Activated CD4-positive, alpha-beta T cell treated with anti-CD3 and anti-CD28 coated beads for 36 hours (primary cell): ENCODE measurements at regions not wholly inside any gene's neighbourhood (a gene's known extent, or its start where the extent isn't known, plus 50 kb on each side); places are given as distances from the start of the nearest gene placed in this dataset.
"Not testable (repeated sequence)": the region's sequence is repeated elsewhere in the genome, so short reads cannot be mapped to it uniquely, and the experiment has no call there.

Experiments used
- ATAC-seq: fragments of 200-7000 bp; cut with Tn5 transposase; one replicate; pipeline ENCODE4 v1.10.0; 2021; ENCODE audit warnings: mild to moderate bottlenecking, moderate library complexity
- CTCF ChIA-PET: fragments of 350-600 bp; sonication (Branson Sonifier 250); formaldehyde crosslinking; loops from one replicate; lab custom pipeline; 2021; ENCODE audit warnings: antibody characterized with exemption; lab: Charles Lee
- POLR2A ChIA-PET: fragments of 350-600 bp; sonication (Branson Sonifier 250); formaldehyde crosslinking; loops from one replicate; lab custom pipeline; 2021; ENCODE audit warnings: antibody characterized with exemption, inconsistent platforms; lab: Charles Lee
- DNase-seq: peaks from one replicate; pipeline ENCODE4 v3.0.0-alpha.2; 2020
- H3K27ac Mint-ChIP-seq: one replicate; pipeline ENCODE4 v1.8.0; 2021; ENCODE audit warnings: mixed read lengths
- H3K27me3 Mint-ChIP-seq: one replicate; pipeline ENCODE4 v1.8.0; 2021; ENCODE audit warnings: mixed read lengths
- H3K36me3 Mint-ChIP-seq: one replicate; pipeline ENCODE4 v1.8.0; 2021; ENCODE audit warnings: low read depth, mixed read lengths
- H3K4me1 Mint-ChIP-seq: one replicate; pipeline ENCODE4 v1.8.0; 2021; ENCODE audit warnings: mixed read lengths
- H3K4me3 Mint-ChIP-seq: one replicate; pipeline ENCODE4 v1.8.0; 2021; ENCODE audit warnings: mild to moderate bottlenecking, moderate library complexity, mixed read lengths
- H3K9me3 Mint-ChIP-seq: one replicate; pipeline ENCODE4 v1.8.0; 2021; ENCODE audit warnings: low read depth, mixed read lengths
- intact Hi-C, 2 experiments: fragments of 100-400 bp; cut with DNase I in 1 of 2; cut with micrococcal nuclease in 1 of 2; formaldehyde crosslinking; loops; one replicate each; pipeline versions ENCODE4 v1.14.2 to v1.15.1; 2022 to 2024; cut with DNase I, micrococcal nuclease

- no peaks in the 10 kb centered on the region for H3K4me1 Mint-ChIP-seq
- ATAC-seq, result no peak
- no peaks in the 10 kb centered on the region for H3K27me3 Mint-ChIP-seq
- POLR2A ChIA-PET, result no interaction called here
- H3K4me3 Mint-ChIP-seq, result no peak overlapping the region
- no peak for DNase-seq
- intact Hi-C loops, result no loop called here
- no peaks in the 10 kb centered on the region for H3K36me3 Mint-ChIP-seq
- H3K9me3 Mint-ChIP-seq, result no peaks in the 10 kb centered on the region
- no peak overlapping the region for H3K27ac Mint-ChIP-seq
- CTCF ChIA-PET, result no interaction called here
These were observed 292.6 kb upstream of the NT5E start for GRCh38 chr6:85157311-85157710.

DNA sequence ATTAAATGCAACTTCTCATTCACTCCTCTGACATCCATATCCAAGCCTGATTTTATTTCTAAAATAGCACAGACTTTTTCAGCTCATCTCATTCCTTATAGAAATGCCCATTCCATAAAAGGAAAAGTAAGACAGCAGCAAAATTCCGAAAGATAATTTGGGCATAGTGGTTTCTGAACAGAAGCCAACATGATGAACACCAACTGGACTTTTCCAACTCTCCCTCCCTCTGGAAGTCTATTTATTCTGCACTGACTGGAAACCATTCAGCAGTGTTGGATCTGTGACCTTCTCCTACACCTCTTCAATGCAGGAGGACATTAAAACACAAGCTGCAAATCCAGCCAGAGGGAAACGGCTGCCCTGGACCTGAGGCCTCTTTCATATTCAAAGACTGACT lies 306.2 kb upstream of the NT5E start:
- no peak for ATAC-seq
- Mint-ChIP-seq H3K4me1 (no peaks in the 10 kb centered on the region), H3K4me3 (no peak overlapping the region), H3K36me3 (no peaks in the 10 kb centered on the region), H3K27ac (no peak overlapping the region), H3K9me3 (peaks cover 13% of the 10 kb centered on the region), H3K27me3 (no peaks in the 10 kb centered on the region)
- POLR2A ChIA-PET, result no interaction called here
- intact Hi-C loops, result no loop called here
- DNase-seq, result no peak
- CTCF ChIA-PET, result no interaction called here

DNA sequence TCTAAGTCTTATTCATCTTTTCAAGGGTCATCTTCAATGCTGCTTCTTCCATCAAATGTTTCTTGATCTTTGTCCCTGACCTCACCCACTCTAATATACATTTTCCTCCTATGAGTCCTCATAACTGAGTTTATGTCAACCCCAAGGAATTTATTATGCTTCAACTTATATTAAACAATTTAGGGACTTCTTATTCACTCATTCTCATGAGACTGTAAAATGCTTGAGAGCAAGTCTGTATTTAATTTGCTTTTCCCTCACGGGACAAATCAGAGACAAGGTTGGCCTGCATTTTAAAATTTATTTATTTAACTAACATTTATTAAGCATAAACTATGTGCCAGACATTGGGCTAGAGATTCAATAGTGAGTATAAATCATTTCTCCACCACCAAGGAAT lies 312.0 kb upstream of the NT5E start:
- no peaks in the 10 kb centered on the region for H3K36me3 Mint-ChIP-seq
- H3K4me1 Mint-ChIP-seq, result no peaks in the 10 kb centered on the region
- ATAC-seq (no peak), DNase-seq (no peak)
- no peak overlapping the region for H3K27ac Mint-ChIP-seq
- H3K27me3 Mint-ChIP-seq, result peaks cover 2% of the 10 kb centered on the region
- intact Hi-C loops, result no loop called here
- CTCF ChIA-PET, result no interaction called here
- no peak overlapping the region for H3K4me3 Mint-ChIP-seq
- POLR2A ChIA-PET, result no interaction called here
- peaks cover 1% of the 10 kb centered on the region for H3K9me3 Mint-ChIP-seq

DNA sequence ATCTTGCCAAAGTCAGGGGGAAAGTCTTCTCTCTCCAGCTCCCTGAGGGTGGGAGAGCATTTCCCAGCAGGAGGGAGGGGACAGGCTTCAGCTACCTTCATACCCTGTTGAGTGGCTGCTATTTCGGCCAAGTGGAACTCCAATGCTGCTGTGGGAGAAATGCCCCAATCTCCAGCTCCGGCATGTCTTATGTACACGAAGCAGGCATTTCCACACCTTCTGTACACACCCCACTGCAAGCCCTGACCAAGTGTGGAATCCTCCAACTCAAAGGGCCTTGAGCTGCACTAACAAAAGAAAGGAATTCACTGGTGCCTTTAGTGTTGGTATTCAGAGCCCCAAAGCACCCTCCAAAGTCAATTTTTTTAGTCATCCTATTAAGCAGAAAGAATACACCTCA lies 313.6 kb upstream of the NT5E start:
- H3K36me3 Mint-ChIP-seq, result no peaks in the 10 kb centered on the region
- DNase-seq (no peak), ATAC-seq (no peak)
- ChIA-PET POLR2A (no interaction called here), CTCF (interaction anchor here (0.6 kb wide), 1 partner anchor 1116 kb away, joined by 4 read pairs; no protein-coding TSS in a partner anchor)
- H3K27ac Mint-ChIP-seq, result no peak overlapping the region
- peaks cover 2% of the 10 kb centered on the region for H3K27me3 Mint-ChIP-seq
- H3K9me3 Mint-ChIP-seq, result peaks cover 1% of the 10 kb centered on the region
- H3K4me3 Mint-ChIP-seq, result no peak overlapping the region
- intact Hi-C loops, result no loop called here
- H3K4me1 Mint-ChIP-seq, result no peaks in the 10 kb centered on the region

DNA sequence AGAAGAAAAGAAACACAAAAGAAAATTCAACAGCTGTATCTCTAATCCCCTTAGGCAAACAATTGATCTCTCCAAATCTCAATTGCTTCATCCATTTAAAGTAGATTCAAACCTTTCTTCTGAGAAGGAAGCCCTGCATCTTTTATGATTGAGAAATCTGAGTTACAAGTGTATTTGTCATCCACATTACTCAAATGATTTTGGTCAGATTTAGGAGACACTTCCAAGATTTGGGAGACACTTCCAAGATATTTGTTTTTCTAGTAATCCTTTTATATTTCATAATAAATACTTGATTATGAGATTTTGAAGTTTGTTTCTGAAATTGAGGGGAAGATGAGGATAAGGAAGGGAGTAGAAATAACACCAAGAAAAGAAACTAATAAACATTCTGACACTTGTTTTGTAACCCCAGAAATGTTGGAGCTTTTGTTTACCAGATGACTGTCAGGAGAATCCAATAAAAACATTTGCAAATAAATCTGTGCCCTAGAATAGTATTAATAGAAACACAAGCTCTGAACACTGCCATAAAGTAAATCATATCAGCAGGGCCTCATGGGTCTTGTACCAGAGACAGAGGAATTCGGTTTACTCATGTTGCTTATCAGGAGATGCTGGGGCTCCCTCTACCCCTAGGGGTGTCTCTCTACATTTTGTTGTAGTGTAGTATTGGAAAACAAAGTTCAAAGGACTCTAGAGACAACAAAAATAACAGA lies 314.3 kb upstream of the NT5E start:
- ChIA-PET CTCF (no interaction called here), POLR2A (no interaction called here)
- Mint-ChIP-seq H3K9me3 (peaks cover 1% of the 10 kb centered on the region), H3K27me3 (peaks cover 2% of the 10 kb centered on the region), H3K4me1 (no peaks in the 10 kb centered on the region), H3K36me3 (no peaks in the 10 kb centered on the region), H3K27ac (no peak overlapping the region), H3K4me3 (no peak overlapping the region)
- intact Hi-C loops, result no loop called here
- DNase-seq (no peak), ATAC-seq (no peak)

DNA sequence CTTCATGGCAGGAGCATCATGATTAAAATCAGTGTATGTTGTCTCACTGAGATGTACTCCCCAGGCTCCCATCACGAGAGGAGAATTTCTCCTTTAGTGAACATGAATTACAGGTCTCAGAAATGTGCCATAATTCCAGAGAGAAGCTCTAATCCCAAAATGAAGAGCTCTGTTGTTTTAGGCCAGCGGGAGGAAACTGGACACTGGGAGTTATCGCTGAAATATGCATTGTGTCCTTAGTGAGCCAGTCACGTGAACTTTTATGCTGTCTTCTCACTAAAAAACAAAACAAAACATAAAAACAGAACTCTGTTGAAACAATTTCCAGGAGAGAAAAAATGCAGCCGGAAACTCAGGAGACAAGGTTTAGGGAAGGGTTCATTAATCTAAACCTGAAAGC lies 315.7 kb upstream of the NT5E start:
- Mint-ChIP-seq H3K27me3 (peaks cover 2% of the 10 kb centered on the region), H3K9me3 (peaks cover 1% of the 10 kb centered on the region), H3K4me1 (no peaks in the 10 kb centered on the region), H3K36me3 (no peaks in the 10 kb centered on the region), H3K4me3 (no peak overlapping the region), H3K27ac (no peak overlapping the region)
- intact Hi-C loops, result no loop called here
- ATAC-seq, result no peak
- CTCF ChIA-PET, result no interaction called here
- POLR2A ChIA-PET, result interaction anchor here (0.6 kb wide), 1 partner anchor 1303 kb away, joined by 3 read pairs; no protein-coding TSS in a partner anchor
- DNase-seq, result no peak

- H3K36me3 Mint-ChIP-seq, result no peaks in the 10 kb centered on the region
- no peaks in the 10 kb centered on the region for H3K4me1 Mint-ChIP-seq
- H3K27me3 Mint-ChIP-seq, result peaks cover 2% of the 10 kb centered on the region
- DNase-seq (no peak), ATAC-seq (no peak)
- CTCF ChIA-PET, result no interaction called here
- no peak overlapping the region for H3K4me3 Mint-ChIP-seq
- H3K27ac Mint-ChIP-seq, result no peak overlapping the region
- intact Hi-C loops, result no loop called here
- H3K9me3 Mint-ChIP-seq, result peaks cover 1% of the 10 kb centered on the region
- POLR2A ChIA-PET, result no interaction called here
These were observed 317.8 kb upstream of the NT5E start for GRCh38 chr6:85132091-85132490.

DNA sequence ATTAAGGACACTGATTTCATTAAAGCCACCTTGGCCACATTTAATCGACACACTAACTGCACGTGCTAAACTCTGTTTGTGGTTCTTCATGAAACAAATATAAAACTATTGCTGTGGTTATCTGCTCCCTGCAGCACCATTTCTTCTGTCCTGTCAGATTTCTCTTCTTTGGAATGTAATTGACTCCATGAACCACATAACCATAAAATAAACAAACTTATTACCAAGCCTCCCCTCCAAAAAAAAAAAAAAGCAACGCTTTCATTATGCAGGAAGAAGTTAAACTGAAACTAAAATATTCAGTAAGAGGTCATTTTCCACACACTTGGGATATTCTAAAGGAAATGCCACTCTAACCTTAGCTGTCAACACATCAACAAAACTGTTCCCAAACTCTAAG lies 319.1 kb upstream of the NT5E start:
- no peaks in the 10 kb centered on the region for H3K4me1 Mint-ChIP-seq
- H3K27ac Mint-ChIP-seq, result no peak overlapping the region
- H3K4me3 Mint-ChIP-seq, result no peak overlapping the region
- H3K9me3 Mint-ChIP-seq, result peaks cover 1% of the 10 kb centered on the region
- ATAC-seq, result no peak
- ChIA-PET POLR2A (no interaction called here), CTCF (no interaction called here)
- intact Hi-C loops, result no loop called here
- DNase-seq, result no peak
- H3K36me3 Mint-ChIP-seq, result no peaks in the 10 kb centered on the region
- H3K27me3 Mint-ChIP-seq, result peaks cover 2% of the 10 kb centered on the region

DNA sequence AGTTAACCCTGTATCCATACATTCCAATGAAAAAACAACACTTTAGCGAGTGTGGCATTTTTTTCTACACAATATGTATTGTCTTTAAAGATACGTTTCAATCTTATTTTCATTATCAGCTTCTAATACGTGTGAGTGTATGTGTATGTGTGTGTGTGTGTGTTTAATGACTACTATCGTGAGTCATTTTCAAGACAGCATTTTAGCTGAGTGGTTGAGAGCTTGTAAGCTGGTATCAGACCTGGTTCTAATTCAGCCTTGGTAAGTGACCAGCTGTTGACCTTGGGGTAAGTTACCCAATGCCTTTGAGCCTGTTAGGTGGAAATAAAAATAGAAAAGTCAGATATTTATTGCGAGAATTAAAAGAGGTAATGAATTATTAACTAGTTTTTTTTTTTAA lies 320.0 kb upstream of the NT5E start:
- H3K36me3 Mint-ChIP-seq, result no peaks in the 10 kb centered on the region
- ATAC-seq (no peak), DNase-seq (no peak)
- CTCF ChIA-PET, result interaction anchor here (0.6 kb wide), 1 partner anchor 446 kb away, joined by 3 read pairs; no protein-coding TSS in a partner anchor
- H3K4me3 Mint-ChIP-seq, result no peak overlapping the region
- no peaks in the 10 kb centered on the region for H3K4me1 Mint-ChIP-seq
- H3K27ac Mint-ChIP-seq, result no peak overlapping the region
- POLR2A ChIA-PET, result no interaction called here
- H3K27me3 Mint-ChIP-seq, result no peaks in the 10 kb centered on the region
- intact Hi-C loops, result loop anchor here in 1 of 2 experiments (10.0 kb wide), 1 partner anchor 1245 kb away; no protein-coding TSS in a partner anchor
- H3K9me3 Mint-ChIP-seq, result no peaks in the 10 kb centered on the region

DNA sequence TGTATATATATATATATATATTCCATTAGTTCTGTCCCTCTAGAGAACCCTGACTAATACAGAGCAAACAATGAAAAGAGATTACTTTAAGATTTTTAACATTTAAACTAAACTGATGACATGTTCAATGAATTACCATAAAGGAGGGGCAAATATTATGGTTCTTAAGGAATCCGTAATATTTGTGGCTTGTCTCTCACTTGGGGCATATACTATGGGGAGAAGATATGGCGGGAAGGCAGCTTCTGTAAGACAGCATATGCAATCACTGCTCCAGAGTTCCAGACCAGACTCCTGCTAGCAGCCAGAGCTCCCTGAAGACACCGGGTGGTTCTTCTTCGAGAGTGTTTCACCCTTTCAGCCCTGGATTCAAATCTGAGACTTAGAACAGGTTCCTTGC lies 321.1 kb upstream of the NT5E start:
- H3K4me1 Mint-ChIP-seq, result no peaks in the 10 kb centered on the region
- DNase-seq (no peak), ATAC-seq (no peak)
- H3K4me3 Mint-ChIP-seq, result no peak overlapping the region
- intact Hi-C loops, result loop anchor here in 1 of 2 experiments (10.0 kb wide), 1 partner anchor 1244 kb away; no protein-coding TSS in a partner anchor
- CTCF ChIA-PET, result no interaction called here
- no peaks in the 10 kb centered on the region for H3K9me3 Mint-ChIP-seq
- H3K36me3 Mint-ChIP-seq, result no peaks in the 10 kb centered on the region
- no peaks in the 10 kb centered on the region for H3K27me3 Mint-ChIP-seq
- no peak overlapping the region for H3K27ac Mint-ChIP-seq
- POLR2A ChIA-PET, result no interaction called here

DNA sequence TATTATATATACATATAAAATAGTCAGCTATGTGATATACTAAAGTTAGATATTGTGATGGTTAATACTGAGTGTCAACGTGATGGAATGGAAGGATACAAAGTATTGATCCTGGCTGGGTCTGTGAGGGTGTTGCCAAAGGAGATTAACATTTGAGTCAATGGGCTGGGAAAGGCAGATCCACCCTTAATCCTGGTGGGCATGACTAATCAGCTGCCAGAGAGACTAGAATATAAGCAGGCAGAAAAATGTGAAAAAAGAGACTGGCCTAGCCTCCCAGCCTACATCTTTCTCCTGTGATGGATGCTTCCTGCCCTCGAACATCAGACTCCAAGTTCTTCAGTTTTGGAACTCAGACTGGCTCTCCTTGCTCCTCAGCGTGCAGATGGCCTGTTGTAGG lies 321.6 kb upstream of the NT5E start:
- H3K36me3 Mint-ChIP-seq, H3K27ac Mint-ChIP-seq, H3K27me3 Mint-ChIP-seq, CTCF ChIA-PET, H3K4me3 Mint-ChIP-seq, H3K4me1 Mint-ChIP-seq, H3K9me3 Mint-ChIP-seq, ATAC-seq, POLR2A ChIA-PET, DNase-seq: not testable (repeated sequence)
- intact Hi-C loops, result loop anchor here in 1 of 2 experiments (10.0 kb wide), 1 partner anchor 1243 kb away; no protein-coding TSS in a partner anchor

DNA sequence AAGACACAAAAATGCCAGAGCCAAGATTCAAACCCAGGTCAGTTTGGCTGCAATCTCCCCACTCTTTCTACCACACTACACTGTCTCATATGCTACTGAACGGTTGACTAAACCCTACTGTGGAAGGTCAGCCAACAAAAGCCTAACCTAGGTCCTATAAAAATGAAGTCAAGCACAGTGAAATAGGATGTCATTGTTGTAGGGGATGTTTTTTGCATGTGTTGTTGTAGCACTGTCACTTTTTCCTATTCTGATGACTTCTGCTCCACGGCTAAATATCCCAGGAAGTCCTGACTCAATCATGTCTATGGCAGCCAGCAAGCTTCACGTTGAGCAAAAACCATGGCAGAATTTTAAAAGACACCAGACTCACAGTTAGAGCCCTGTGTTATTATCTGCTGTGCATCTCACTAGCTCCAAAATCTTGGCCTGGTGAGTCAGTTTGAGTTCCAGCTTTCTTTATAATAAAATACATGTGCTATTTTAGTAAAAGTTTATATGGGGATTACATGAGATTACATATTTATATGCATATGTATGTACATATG lies 322.1 kb upstream of the NT5E start:
- H3K4me1 Mint-ChIP-seq, result no peaks in the 10 kb centered on the region
- H3K4me3 Mint-ChIP-seq, result no peak overlapping the region
- H3K9me3 Mint-ChIP-seq, result no peaks in the 10 kb centered on the region
- DNase-seq (no peak), ATAC-seq (no peak)
- H3K36me3 Mint-ChIP-seq, result no peaks in the 10 kb centered on the region
- CTCF ChIA-PET, result no interaction called here
- POLR2A ChIA-PET, result no interaction called here
- intact Hi-C loops, result loop anchor here in 1 of 2 experiments (10.0 kb wide), 1 partner anchor 1243 kb away; no protein-coding TSS in a partner anchor
- H3K27me3 Mint-ChIP-seq, result no peaks in the 10 kb centered on the region
- H3K27ac Mint-ChIP-seq, result no peak overlapping the region
